H9 (cell line): ENCODE measurements at regions not wholly inside any gene's neighbourhood (a gene's known extent, or its start where the extent isn't known, plus 50 kb on each side); places are given as distances from the start of the nearest gene placed in this dataset.

Experiments used
- DNase-seq: peaks from one replicate; pipeline ENCODE4 v3.0.0-alpha.2; 2017
- H2AFZ ChIP-seq: one replicate; pipeline ENCODE4 v1.6.1; 2013; ENCODE audit warnings: mild to moderate bottlenecking, low read length, control low read depth, moderate library complexity
- H2AK5ac ChIP-seq: 2 replicates; pipeline ENCODE4 v1.6.1; 2013; ENCODE audit warnings: low read length, control low read depth, mixed read lengths; ENCODE audit not compliant: insufficient read length
- H2BK120ac ChIP-seq: one replicate; pipeline ENCODE4 v1.6.1; 2013; ENCODE audit warnings: low read depth, mild to moderate bottlenecking, low read length, control low read depth, inconsistent platforms; ENCODE audit not compliant: poor library complexity, severe bottlenecking
- H2BK12ac ChIP-seq: 2 replicates; pipeline ENCODE4 v1.6.1; 2013; ENCODE audit warnings: low read length, control low read depth, mixed read lengths, low read depth; ENCODE audit not compliant: insufficient read length
- H2BK15ac ChIP-seq: 2 replicates; pipeline ENCODE4 v1.6.1; 2013; ENCODE audit warnings: low read depth, low read length, control low read depth
- H2BK20ac ChIP-seq: one replicate; pipeline ENCODE4 v1.6.1; 2013; ENCODE audit warnings: low read depth, mild to moderate bottlenecking, low read length, control low read depth, inconsistent platforms; ENCODE audit not compliant: poor library complexity, severe bottlenecking
- H2BK5ac ChIP-seq: 2 replicates; pipeline ENCODE4 v1.6.1; 2013; ENCODE audit warnings: low read length, control low read depth, mixed read lengths; ENCODE audit not compliant: insufficient read length
- H3K14ac ChIP-seq: 2 replicates; pipeline ENCODE4 v1.6.1; 2013; ENCODE audit warnings: low read length, control low read depth; ENCODE audit not compliant: insufficient read depth
- H3K18ac ChIP-seq: 2 replicates; pipeline ENCODE4 v1.6.1; 2013; ENCODE audit warnings: low read depth, mild to moderate bottlenecking, mixed read lengths, low read length, control low read depth; ENCODE audit not compliant: insufficient read length
- H3K23ac ChIP-seq: 2 replicates; pipeline ENCODE4 v1.6.1; 2013; ENCODE audit warnings: low read length, control low read depth, mixed read lengths, low read depth; ENCODE audit not compliant: insufficient read length
- H3K23me2 ChIP-seq: 2 replicates; pipeline ENCODE4 v1.6.1; 2013; ENCODE audit warnings: low read depth, mild to moderate bottlenecking, mixed read lengths, low read length, control low read depth; ENCODE audit not compliant: insufficient read length, poor library complexity, severe bottlenecking
- H3K27ac ChIP-seq: 2 replicates; pipeline ENCODE4 v1.5.1; 2013; ENCODE audit warnings: low read length, control low read depth, mixed read lengths, low read depth; ENCODE audit not compliant: insufficient read length
- H3K27me3 ChIP-seq: 2 replicates; pipeline ENCODE4 v1.6.1; 2013; ENCODE audit warnings: low read length, control low read depth, inconsistent platforms; ENCODE audit not compliant: insufficient read depth
- H3K4ac ChIP-seq: 2 replicates; pipeline ENCODE4 v1.6.1; 2013; ENCODE audit warnings: low read depth, mild to moderate bottlenecking, control low read depth, inconsistent platforms, low read length, moderate library complexity
- H3K4me1 ChIP-seq: 2 replicates; pipeline ENCODE4 v1.6.1; 2013; ENCODE audit warnings: low read length, control low read depth, inconsistent platforms; ENCODE audit not compliant: insufficient read depth
- H3K4me2 ChIP-seq: 2 replicates; pipeline ENCODE4 v1.6.1; 2013; ENCODE audit warnings: low read length, control low read depth, mixed read lengths; ENCODE audit not compliant: insufficient read length, insufficient read depth
- H3K56ac ChIP-seq: 2 replicates; pipeline ENCODE4 v1.6.1; 2013; ENCODE audit warnings: low read depth, mild to moderate bottlenecking, mixed read lengths, low read length, control low read depth; ENCODE audit not compliant: insufficient read length
- H3K79me1 ChIP-seq: 2 replicates; pipeline ENCODE4 v1.6.1; 2013; ENCODE audit warnings: low read depth, mild to moderate bottlenecking, moderate library complexity, low read length, control low read depth, inconsistent platforms; ENCODE audit not compliant: insufficient read depth, poor library complexity, severe bottlenecking
- H3K79me2 ChIP-seq: 2 replicates; pipeline ENCODE4 v1.6.1; 2013; ENCODE audit warnings: low read length, control low read depth, inconsistent platforms; ENCODE audit not compliant: insufficient read depth
- H3K9ac ChIP-seq: 2 replicates; pipeline ENCODE4 v1.6.1; 2013; ENCODE audit warnings: low read length, control low read depth, mixed read lengths; ENCODE audit not compliant: insufficient read length; ENCODE audit errors: extremely low read depth
- H3K9me3 ChIP-seq: one replicate; pipeline ENCODE4 v1.6.1; 2013; ENCODE audit warnings: low read depth, low read length, inconsistent platforms; ENCODE audit not compliant: control insufficient read depth
- H3T11ph ChIP-seq: one replicate; pipeline ENCODE4 v1.6.1; 2013; ENCODE audit warnings: mild to moderate bottlenecking, low read length, control low read depth, inconsistent platforms
- H4K20me1 ChIP-seq: one replicate; pipeline ENCODE4 v1.6.1; 2013; ENCODE audit not compliant: control insufficient read depth, insufficient read length, insufficient read depth
- H4K5ac ChIP-seq: 2 replicates; pipeline ENCODE4 v1.6.1; 2013; ENCODE audit warnings: low read depth, mild to moderate bottlenecking, mixed read lengths, low read length, control low read depth; ENCODE audit not compliant: insufficient read length
- H4K8ac ChIP-seq: replicated peaks from 2 replicates; pipeline ENCODE4 v1.6.1; 2013; ENCODE audit warnings: low read length, control low read depth, mixed read lengths, low read depth; ENCODE audit not compliant: insufficient read length
- H4K91ac ChIP-seq: 2 replicates; pipeline ENCODE4 v1.6.1; 2013; ENCODE audit warnings: low read depth, mild to moderate bottlenecking, moderate library complexity, mixed read lengths, low read length, control low read depth; ENCODE audit not compliant: insufficient read length
- H3K27ac Mint-ChIP-seq, 3 experiments: 2 replicates in 2 of 3; 3 replicates in 1 of 3; pipeline ENCODE4 v1.8.0; 2020 to 2021; ENCODE audit warnings: mixed read lengths in 3 of 3, mild to moderate bottlenecking in 1 of 3, moderate library complexity in 1 of 3
- H3K27me3 Mint-ChIP-seq: 2 replicates; pipeline ENCODE4 v1.8.0; 2021; ENCODE audit warnings: low read depth, mild to moderate bottlenecking, moderate library complexity, mixed read lengths
- H3K36me3 Mint-ChIP-seq, 3 experiments: 2 replicates in 2 of 3; 3 replicates in 1 of 3; pipeline ENCODE4 v1.8.0; 2020 to 2021; ENCODE audit warnings: low read depth in 3 of 3, mixed read lengths in 3 of 3; ENCODE audit not compliant: insufficient read depth in 1 of 3
- H3K4me1 Mint-ChIP-seq, 2 experiments: 2 replicates each; pipeline ENCODE4 v1.8.0; 2020; ENCODE audit warnings: mixed read lengths in 2 of 2
- H3K4me3 Mint-ChIP-seq, 2 experiments: 2 replicates in 1 of 2; 3 replicates in 1 of 2; pipeline ENCODE4 v1.8.0; 2020 to 2021; ENCODE audit warnings: mild to moderate bottlenecking in 2 of 2, mixed read lengths in 2 of 2, moderate library complexity in 1 of 2
- H3K9me3 Mint-ChIP-seq, 2 experiments: 2 replicates in 1 of 2; 3 replicates in 1 of 2; pipeline ENCODE4 v1.8.0; 2020; ENCODE audit warnings: mild to moderate bottlenecking in 2 of 2, mixed read lengths in 2 of 2, moderate library complexity in 1 of 2
- WGBS: extraction: QIAGEN DNeasy Blood & Tissue Kit; methylation state at CpG from one replicate; pipeline ENCODE4 v1.1.7; 2013; ENCODE audit warnings: missing lambda C conversion rate, low lambda C conversion rate, mixed read lengths; ENCODE audit not compliant: insufficient read length; ENCODE audit errors: extremely low coverage; 5-methylcytosine and 5-hydroxymethylcytosine counted together
- TF ChIP-seq, protein P1 (sequence below): fragments of 200-600 bp; sonication (generic); conservative IDR thresholded peaks from 3 replicates; pipeline ENCODE4 v1.8.0; 2021; ENCODE audit warnings: antibody characterized with exemption, mild to moderate bottlenecking

DNA sequence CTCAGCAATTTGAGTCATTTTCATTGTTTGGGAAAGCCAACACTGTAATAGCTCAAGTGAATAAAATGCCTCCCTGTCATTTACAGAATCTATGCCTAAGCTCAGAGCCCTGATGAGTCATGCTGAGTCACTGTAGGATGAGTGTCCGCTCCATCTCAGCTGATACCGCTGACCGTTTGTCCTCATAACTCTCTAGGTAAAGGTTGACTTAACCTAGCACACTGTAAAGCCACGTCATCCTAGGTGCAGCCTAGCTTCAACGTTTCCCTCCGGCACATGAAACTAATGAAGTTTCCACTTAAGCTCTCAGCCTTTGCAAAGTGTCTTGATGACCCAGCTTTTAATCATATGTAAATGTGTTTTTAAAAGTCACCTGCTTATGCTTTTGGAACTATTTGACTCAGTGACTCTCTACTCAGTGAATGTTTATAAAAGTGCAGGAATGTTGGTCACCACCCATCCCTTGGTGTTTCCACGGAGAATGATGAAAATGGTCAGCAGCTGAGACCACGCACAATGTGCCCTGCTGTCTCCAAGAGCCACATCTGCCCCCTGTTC, 154.0 kb downstream of the PMAIP1 start:
- Mint-ChIP-seq H3K4me3 (no peak overlapping the region), H3K4me1 (peaks cover 3 to 12% of the 10 kb centered on the region in 2 experiments; a peak in 3 of 4 replicates), H3K27ac (peak overlapping the region in 1 of 3 experiments; percentile 88; a peak in 3 of 7 replicates), H3K27me3 (no peaks in the 10 kb centered on the region), H3K9me3 (peaks cover 4 to 19% of the 10 kb centered on the region in 2 experiments; a peak in 4 of 5 replicates), H3K36me3 (peaks cover 2 to 8% (median 3%) of the 10 kb centered on the region in 3 experiments; a peak in 5 of 7 replicates)
- Histone ChIP-seq H2BK20ac (no peak overlapping the region), H3K56ac (no peak overlapping the region), H3K27ac (no peak overlapping the region), H3K4me2 (no peak overlapping the region), H2BK120ac (no peak overlapping the region), H3K79me1 (no peaks in the 10 kb centered on the region), H3T11ph (no peak overlapping the region), H2BK15ac (no peak overlapping the region), H3K23ac (no peak overlapping the region), H4K5ac (no peak overlapping the region), H3K18ac (no peak overlapping the region), H4K91ac (no peak overlapping the region), H3K79me2 (no peaks in the 10 kb centered on the region), H3K9me3 (no peaks in the 10 kb centered on the region), H3K23me2 (no peaks in the 10 kb centered on the region), H3K4me1 (0 out of 2 replicates have a peak, but pooled peaks cover 2% of the 10 kb centered on the region), H3K9ac (no peak overlapping the region), H2BK12ac (no peak overlapping the region), H4K8ac (no peak overlapping the region), H2BK5ac (no peak overlapping the region), H2AK5ac (no peak overlapping the region), H4K20me1 (no peaks in the 10 kb centered on the region), H3K14ac (no peak overlapping the region), H2AFZ (no peak overlapping the region), H3K27me3 (no peaks in the 10 kb centered on the region), H3K4ac (no peak overlapping the region)
- no CpG with 5 or more reads among the region's 8 CpGs for WGBS
- TF ChIP-seq, protein P1, sequence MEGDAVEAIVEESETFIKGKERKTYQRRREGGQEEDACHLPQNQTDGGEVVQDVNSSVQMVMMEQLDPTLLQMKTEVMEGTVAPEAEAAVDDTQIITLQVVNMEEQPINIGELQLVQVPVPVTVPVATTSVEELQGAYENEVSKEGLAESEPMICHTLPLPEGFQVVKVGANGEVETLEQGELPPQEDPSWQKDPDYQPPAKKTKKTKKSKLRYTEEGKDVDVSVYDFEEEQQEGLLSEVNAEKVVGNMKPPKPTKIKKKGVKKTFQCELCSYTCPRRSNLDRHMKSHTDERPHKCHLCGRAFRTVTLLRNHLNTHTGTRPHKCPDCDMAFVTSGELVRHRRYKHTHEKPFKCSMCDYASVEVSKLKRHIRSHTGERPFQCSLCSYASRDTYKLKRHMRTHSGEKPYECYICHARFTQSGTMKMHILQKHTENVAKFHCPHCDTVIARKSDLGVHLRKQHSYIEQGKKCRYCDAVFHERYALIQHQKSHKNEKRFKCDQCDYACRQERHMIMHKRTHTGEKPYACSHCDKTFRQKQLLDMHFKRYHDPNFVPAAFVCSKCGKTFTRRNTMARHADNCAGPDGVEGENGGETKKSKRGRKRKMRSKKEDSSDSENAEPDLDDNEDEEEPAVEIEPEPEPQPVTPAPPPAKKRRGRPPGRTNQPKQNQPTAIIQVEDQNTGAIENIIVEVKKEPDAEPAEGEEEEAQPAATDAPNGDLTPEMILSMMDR, result no peak
- DNase-seq, result peak; percentile 35
